ENCODE measurements at regions not wholly inside any gene's neighbourhood (a gene's known extent, or its start where the extent isn't known, plus 50 kb on each side); places are given as distances from the start of the nearest gene placed in this dataset.

GRCh38 chr4:133096972-133097371 is 52.1 kb upstream of the PCDH10 start:
- no peak for DNase-seq

Measured in COR-L47 (cell line).